HL-60 (cell line): ENCODE measurements at regions not wholly inside any gene's neighbourhood (a gene's known extent, or its start where the extent isn't known, plus 50 kb on each side); places are given as distances from the start of the nearest gene placed in this dataset.

Experiments used
- CTCF ChIP-seq: IDR thresholded peaks from one replicate; pipeline ENCODE4 v1.5.1; 2011; ENCODE audit warnings: low read length, control low read depth, inconsistent platforms; ENCODE audit not compliant: insufficient read depth
- POLR2AphosphoS5 ChIP-seq: IDR thresholded peaks from 2 replicates; pipeline ENCODE4 v1.6.1; 2012; ENCODE audit warnings: low read depth
- SPI1 ChIP-seq: IDR thresholded peaks from 2 replicates; pipeline ENCODE4 v1.6.1; 2012; ENCODE audit warnings: low read depth, mild to moderate bottlenecking, borderline replicate concordance

- TF ChIP-seq CTCF (no peak), SPI1 (no peak), POLR2AphosphoS5 (no peak)
Measured at GRCh38 chr9:115212832-115213231, 94.9 kb upstream of the TNC start.
